Endothelial cell of umbilical vein (primary cell): ENCODE measurements at regions not wholly inside any gene's neighbourhood (a gene's known extent, or its start where the extent isn't known, plus 50 kb on each side); places are given as distances from the start of the nearest gene placed in this dataset.

Experiments used
- BruUV-seq: library from RNA; stranded (reverse); fragments of 400-500 nt; replicated peaks from 2 replicates; lab custom pipeline; 2021; lab: Mats Ljungman, UMichigan
- CTCF ChIA-PET: fragments of 300-600, 350-600 bp; sonication (Branson Sonifier 250); formaldehyde crosslinking; loops from one replicate; lab custom pipeline; 2021; ENCODE audit warnings: antibody characterized with exemption, inconsistent platforms; lab: Charles Lee
- POLR2A ChIA-PET: fragments of 300-600, 350-600 bp; sonication (Branson Sonifier 250); formaldehyde crosslinking; loops from one replicate; lab custom pipeline; 2021; ENCODE audit warnings: antibody characterized with exemption, inconsistent platforms; lab: Charles Lee
- DNase-seq: peaks from one replicate; pipeline ENCODE4 v3.0.0-alpha.2; 2011; ENCODE audit warnings: low read depth, low spot score
- FAIRE-seq: peaks from 2 replicates; lab custom pipeline; 2011; peaks lifted over from hg19 to GRCh38; lab: Jason Lieb, UNC
- H2AFZ ChIP-seq: 2 replicates; pipeline ENCODE4 v1.6.0; 2012; ENCODE audit warnings: low read depth, low read length, control low read depth, inconsistent platforms
- H3K27ac ChIP-seq: 2 replicates; pipeline ENCODE4 v1.5.1; 2011; ENCODE audit warnings: low read depth, mild to moderate bottlenecking, control low read depth, low read length, moderate library complexity; ENCODE audit not compliant: insufficient read depth
- H3K27me3 ChIP-seq, 2 experiments: 2 replicates each; pipeline versions ENCODE4 v1.6.0 to v1.6.1; 2011; ENCODE audit warnings: low read length in 2 of 2, mixed read lengths in 1 of 2; ENCODE audit not compliant: control insufficient read depth in 2 of 2, insufficient read depth in 2 of 2
- H3K36me3 ChIP-seq, 2 experiments: 2 replicates in 1 of 2; 3 replicates in 1 of 2; pipeline ENCODE4 v1.5.1; 2011; ENCODE audit warnings: low read length in 2 of 2, mild to moderate bottlenecking in 1 of 2, moderate library complexity in 1 of 2; ENCODE audit not compliant: control insufficient read depth in 2 of 2, insufficient read depth in 2 of 2; ENCODE audit errors: extremely low read depth in 1 of 2
- H3K4me1 ChIP-seq: 3 replicates; pipeline ENCODE4 v1.5.1; 2011; ENCODE audit warnings: mild to moderate bottlenecking, low read length; ENCODE audit not compliant: control insufficient read depth, insufficient read depth; ENCODE audit errors: extremely low read depth
- H3K4me2 ChIP-seq: 2 replicates; pipeline ENCODE4 v1.6.1; 2011; ENCODE audit warnings: low read length, control low read depth, mixed read lengths; ENCODE audit not compliant: insufficient read depth
- H3K4me3 ChIP-seq, 3 experiments: fragments of 200-600 bp in 1 of 3; sonication (generic), shearing (Covaris generic) in 1 of 3; replicated peaks in 1 of 3; 2 replicates each; pipeline ENCODE4 v1.5.1; 2011 to 2016; ENCODE audit warnings: control low read depth in 3 of 3, low read length in 3 of 3, mild to moderate bottlenecking in 2 of 3, inconsistent platforms in 1 of 3, low read depth in 1 of 3, moderate library complexity in 1 of 3; ENCODE audit not compliant: insufficient read depth in 1 of 3
- H3K79me2 ChIP-seq: 2 replicates; pipeline ENCODE4 v1.6.0; 2012; ENCODE audit warnings: low read length, inconsistent platforms; ENCODE audit not compliant: control insufficient read depth, insufficient read depth
- H3K9ac ChIP-seq: replicated peaks from 2 replicates; pipeline ENCODE3; 2011; ENCODE audit warnings: low read length, control low read depth; ENCODE audit not compliant: insufficient read depth; ENCODE audit errors: extremely low read depth
- H3K9me1 ChIP-seq: replicated peaks from 3 replicates; pipeline ENCODE4 v1.6.0; 2011; ENCODE audit warnings: mild to moderate bottlenecking, low read length; ENCODE audit not compliant: control insufficient read depth, insufficient read depth; ENCODE audit errors: extremely low read depth
- H3K9me3 ChIP-seq: replicated peaks from 2 replicates; pipeline ENCODE4 v1.5.1; 2012; ENCODE audit warnings: low read length, inconsistent platforms; ENCODE audit not compliant: control insufficient read depth, insufficient read depth
- H4K20me1 ChIP-seq: replicated peaks from 2 replicates; pipeline ENCODE3; 2011; ENCODE audit warnings: mild to moderate bottlenecking, low read length; ENCODE audit not compliant: control insufficient read depth, insufficient read depth; ENCODE audit errors: extremely low read depth
- CTCF ChIP-seq, 2 donors: IDR thresholded peaks; 1 replicate in 1 of 2; 2 replicates in 1 of 2; pipeline ENCODE4 v1.5.1; 2011; ENCODE audit warnings: low read length in 2 of 2, mild to moderate bottlenecking in 2 of 2, moderate library complexity in 2 of 2, control low read depth in 1 of 2, inconsistent platforms in 1 of 2, low read depth in 1 of 2; ENCODE audit not compliant: insufficient read depth in 1 of 2; ENCODE audit errors: extremely low read depth in 1 of 2
- EZH2 ChIP-seq: IDR thresholded peaks from 2 replicates; pipeline ENCODE4 v1.6.1; 2012; ENCODE audit warnings: borderline replicate concordance, low read depth, mild to moderate bottlenecking, moderate library complexity, low read length, inconsistent platforms; ENCODE audit not compliant: severe bottlenecking
- FOS ChIP-seq: IDR thresholded peaks from 2 replicates; pipeline ENCODE4 v1.6.1; 2011; ENCODE audit warnings: mild to moderate bottlenecking, low read length, moderate library complexity, borderline replicate concordance; ENCODE audit not compliant: insufficient read depth
- GATA2 ChIP-seq: IDR thresholded peaks from 2 replicates; pipeline ENCODE4 v1.7.0; 2011; ENCODE audit warnings: low read depth, mild to moderate bottlenecking, moderate library complexity, mixed read lengths, low read length; ENCODE audit not compliant: insufficient read length, insufficient read depth
- JUN ChIP-seq: IDR thresholded peaks from 2 replicates; pipeline ENCODE4 v1.6.1; 2011; ENCODE audit warnings: borderline replicate concordance, low read depth; ENCODE audit not compliant: insufficient read length, insufficient read depth
- MAX ChIP-seq: IDR thresholded peaks from 2 replicates; pipeline ENCODE4 v1.6.1; 2011; ENCODE audit not compliant: insufficient read depth, insufficient read length
- MYC ChIP-seq: IDR thresholded peaks from one replicate; pipeline ENCODE4 v1.6.1; 2011; ENCODE audit warnings: mild to moderate bottlenecking, low read depth, low read length
- POLR2A ChIP-seq: IDR thresholded peaks from 2 replicates; pipeline ENCODE4 v1.6.1; 2012; ENCODE audit warnings: low read depth, mild to moderate bottlenecking, control low read depth, low read length
- POLR2AphosphoS5 ChIP-seq: IDR thresholded peaks from 2 replicates; pipeline ENCODE4 v1.6.1; 2012; ENCODE audit warnings: low read depth, mild to moderate bottlenecking, control low read depth, low read length, moderate library complexity; ENCODE audit not compliant: insufficient read depth
- dilution Hi-C: fragments of 300-500 bp; cut with MboI; formaldehyde crosslinking; loops from one replicate; pipeline ENCODE4 v1.15.0; 2019; ENCODE audit warnings: low sequenced_read_pairs; ENCODE audit not compliant: extremely low pct_ligation_motif_present
- intact Hi-C: fragments of 100-400 bp; cut with micrococcal nuclease; formaldehyde crosslinking; loops from one replicate; pipeline ENCODE4 v1.10.0; 2022

GRCh38 chr10:110403593-110403992 lies 94.1 kb upstream of the DUSP5 start:
- DNase-seq (no peak), FAIRE-seq (no peak)
- H3K4me1 ChIP-seq = peaks cover 44% of the 10 kb centered on the region
- H3K27ac ChIP-seq = no peak overlapping the region
- H3K36me3 ChIP-seq = no peaks in the 10 kb centered on the region
- CTCF ChIA-PET = interaction anchor here (3.5 kb wide), 1 partner anchor 50 kb away, joined by 16 read pairs; no protein-coding TSS in a partner anchor
- no peaks in the 10 kb centered on the region for H3K9me1 ChIP-seq
- no peaks in the 10 kb centered on the region for H3K79me2 ChIP-seq
- dilution Hi-C loops = no loop called here
- no peaks in the 10 kb centered on the region for H4K20me1 ChIP-seq
- no peaks in the 10 kb centered on the region for H3K27me3 ChIP-seq
- no peak for TF ChIP-seq GATA2
- TF ChIP-seq FOS = no peak
- no peak for TF ChIP-seq POLR2AphosphoS5
- TF ChIP-seq CTCF (IDR thresholded peaks at IDR 0.05; ENCODE audit: extremely low read depth in 1 of 2, insufficient read depth in 1 of 2, low read depth in 1 of 2, low read length in 2 of 2) = no peak
- no peak for TF ChIP-seq MAX
- TF ChIP-seq MYC = no peak
- TF ChIP-seq JUN = no peak
- TF ChIP-seq POLR2A = no peak
- TF ChIP-seq EZH2 = no peak
- POLR2A ChIA-PET = no interaction called here
- no peak overlapping the region for H3K4me2 ChIP-seq
- H3K9me3 ChIP-seq = no peaks in the 10 kb centered on the region
- no peak overlapping the region for H2AFZ ChIP-seq
- no peak overlapping the region for H3K9ac ChIP-seq
- intact Hi-C loops = no loop called here
- BruUV-seq = no TSS peak
- no peak overlapping the region for H3K4me3 ChIP-seq
